ENCODE measurements at regions not wholly inside any gene's neighbourhood (a gene's known extent, or its start where the extent isn't known, plus 50 kb on each side); places are given as distances from the start of the nearest gene placed in this dataset.
"Not testable (repeated sequence)": the region's sequence is repeated elsewhere in the genome, so short reads cannot be mapped to it uniquely, and the experiment has no call there.

GRCh38 chr9:67307109-67307508, 314.8 kb upstream of the SPATA31A3 start:
- DNase-seq (ENCODE audit: low read depth), result not testable (repeated sequence)

- DNase-seq (ENCODE audit: low read depth), result not testable (repeated sequence)
These were observed 296.4 kb upstream of the SPATA31A3 start for GRCh38 chr9:67288797-67289196.

- DNase-seq (ENCODE audit: low read depth), result not testable (repeated sequence)
These were observed 295.9 kb upstream of the SPATA31A3 start for GRCh38 chr9:67288117-67288735.

DNA sequence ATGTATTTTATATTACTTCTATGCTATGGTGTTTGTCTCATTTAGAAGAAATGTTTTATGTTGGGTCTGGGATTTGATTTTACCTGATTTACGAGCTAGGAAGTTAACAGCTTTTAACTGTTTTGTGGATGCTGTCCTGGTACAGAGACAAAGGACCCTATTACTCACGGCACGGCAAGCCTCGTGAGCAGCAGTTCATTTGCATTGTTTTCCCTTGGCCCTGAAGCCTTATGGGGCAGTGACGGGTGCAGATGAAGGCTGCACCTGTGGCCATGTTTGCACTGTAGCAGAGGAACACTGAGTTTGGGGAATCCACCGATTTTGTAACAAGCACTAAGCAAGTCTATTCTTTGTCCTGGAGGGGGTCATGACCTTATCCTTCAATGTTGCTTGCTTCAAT, 291.9 kb upstream of the SPATA31A3 start:
- not testable (repeated sequence) for DNase-seq (ENCODE audit: low read depth)

GRCh38 chr9:67281574-67281973, 289.2 kb upstream of the SPATA31A3 start:
- DNase-seq (ENCODE audit: low read depth), result not testable (repeated sequence)

GRCh38 chr9:67269692-67270091, 277.3 kb upstream of the SPATA31A3 start:
- DNase-seq (ENCODE audit: low read depth), result not testable (repeated sequence)

DNA sequence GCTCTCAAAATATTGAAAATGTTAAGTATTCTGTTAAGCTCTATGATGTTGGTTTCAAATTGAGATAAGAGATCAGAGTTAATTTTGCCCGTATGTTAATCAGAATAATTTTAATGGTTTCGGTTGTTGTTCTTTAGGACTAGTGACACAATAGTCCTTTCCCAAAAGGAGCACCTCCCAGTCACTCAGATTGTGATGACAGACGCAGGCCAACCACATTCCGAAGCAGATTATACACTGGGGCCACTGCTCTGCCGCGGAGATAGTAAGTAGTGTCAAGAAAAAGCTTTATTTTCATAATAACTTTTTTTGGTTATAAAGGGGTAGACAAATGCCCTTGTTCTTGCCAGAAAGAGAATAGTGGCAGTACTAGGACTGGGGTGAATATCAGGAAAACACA, 265.5 kb upstream of the SPATA31A3 start:
- not testable (repeated sequence) for DNase-seq (ENCODE audit: low read depth)

DNA sequence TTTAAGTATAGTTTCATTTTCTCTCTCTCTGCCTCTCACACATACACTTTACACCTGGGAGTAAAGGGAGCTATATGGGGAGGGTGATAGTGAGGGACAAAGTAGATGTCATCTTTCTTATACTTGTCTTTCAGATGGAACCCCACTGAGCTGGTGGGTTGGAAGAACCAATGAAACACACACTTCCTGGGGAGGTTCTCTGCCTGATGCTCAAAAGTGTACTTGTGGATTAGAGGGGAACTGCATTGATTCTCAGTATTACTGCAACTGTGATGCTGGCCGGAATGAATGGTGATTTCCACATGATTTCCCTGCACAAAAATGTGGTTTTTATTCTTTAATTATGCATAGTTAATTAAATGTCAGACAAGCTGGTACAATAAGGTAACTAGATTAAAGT, 256.6 kb upstream of the SPATA31A3 start:
- DNase-seq (ENCODE audit: low read depth), result not testable (repeated sequence)

- DNase-seq (ENCODE audit: low read depth), result not testable (repeated sequence)
These were observed 219.7 kb upstream of the SPATA31A3 start for GRCh38 chr9:67212073-67212472.

- DNase-seq (ENCODE audit: low read depth), result not testable (repeated sequence)
These were observed 218.5 kb upstream of the SPATA31A3 start for GRCh38 chr9:67210842-67211241.

GRCh38 chr9:67208831-67209437, 216.6 kb upstream of the SPATA31A3 start:
- not testable (repeated sequence) for DNase-seq (ENCODE audit: low read depth)

DNA sequence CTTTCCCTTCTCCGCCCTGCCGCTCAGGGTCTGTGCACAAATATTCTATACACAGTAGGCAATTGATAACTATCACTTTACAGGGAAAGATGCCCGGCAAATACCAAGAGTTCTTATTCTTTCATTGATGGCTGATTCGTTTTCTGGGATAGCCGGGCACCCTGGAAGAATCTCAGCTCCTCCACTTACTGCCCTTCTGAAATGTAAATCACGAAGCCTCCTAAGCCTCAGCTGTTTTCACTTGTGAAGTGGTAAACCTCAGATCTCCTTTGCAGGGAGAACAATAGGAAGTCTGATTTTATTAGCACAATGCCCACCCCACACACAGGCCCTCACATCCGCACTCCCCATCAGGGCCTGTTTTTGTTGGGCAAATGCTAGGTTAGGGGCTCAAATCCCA, 203.8 kb upstream of the SPATA31A3 start:
- not testable (repeated sequence) for DNase-seq (ENCODE audit: low read depth)

GRCh38 chr9:67195357-67195756, 203.0 kb upstream of the SPATA31A3 start:
- DNase-seq (ENCODE audit: low read depth), result not testable (repeated sequence)

DNA sequence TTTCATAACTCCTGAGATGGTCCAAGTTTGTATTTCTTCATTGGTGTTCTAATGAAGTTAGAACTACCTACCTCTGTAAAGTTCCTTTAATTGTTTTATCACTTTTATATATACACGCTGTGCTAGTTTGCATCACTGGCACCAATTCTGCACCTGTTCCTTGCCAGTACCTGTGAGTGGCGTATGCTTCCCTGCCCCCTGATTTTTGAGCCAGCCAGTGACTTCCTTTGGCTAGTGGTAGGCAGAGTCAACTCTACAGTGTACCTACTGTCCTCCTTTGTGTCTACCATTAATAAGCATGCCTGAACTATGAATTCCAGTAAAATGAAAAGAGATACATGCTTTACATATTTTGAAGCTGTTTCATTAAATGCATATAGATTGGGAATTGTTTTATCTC, 186.8 kb upstream of the SPATA31A3 start:
- not testable (repeated sequence) for DNase-seq (ENCODE audit: low read depth)

DNA sequence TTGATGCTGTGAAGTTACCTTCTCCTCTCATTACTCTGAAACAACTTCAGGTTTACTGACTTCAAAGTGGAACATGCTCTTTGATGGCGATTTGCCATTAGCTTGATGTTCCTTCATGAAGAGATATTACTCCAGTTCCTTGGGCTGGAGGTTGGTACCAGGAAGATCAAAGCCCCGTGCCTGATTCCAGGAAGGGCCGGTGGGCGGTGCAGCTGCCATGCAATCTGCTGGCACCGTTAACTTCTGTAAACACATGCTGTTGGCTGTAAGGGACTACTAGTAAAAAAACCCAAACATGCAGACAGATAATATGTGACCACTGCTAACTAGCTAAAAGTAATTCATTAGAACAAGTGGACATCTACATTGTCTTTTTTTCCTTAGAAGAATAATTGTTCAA, 182.8 kb upstream of the SPATA31A3 start:
- not testable (repeated sequence) for DNase-seq (ENCODE audit: low read depth)

- DNase-seq (ENCODE audit: low read depth), result not testable (repeated sequence)
These were observed 179.4 kb upstream of the SPATA31A3 start for GRCh38 chr9:67171721-67172120.

GRCh38 chr9:67168530-67169157, 176.3 kb upstream of the SPATA31A3 start:
- not testable (repeated sequence) for DNase-seq (ENCODE audit: low read depth)

- DNase-seq (ENCODE audit: low read depth), result not testable (repeated sequence)
These were observed 174.0 kb upstream of the SPATA31A3 start for GRCh38 chr9:67166335-67166734.

- not testable (repeated sequence) for DNase-seq (ENCODE audit: low read depth)
These were observed 170.5 kb upstream of the SPATA31A3 start for GRCh38 chr9:67162827-67163226.

- DNase-seq (ENCODE audit: low read depth), result not testable (repeated sequence)
These were observed 162.9 kb upstream of the SPATA31A3 start for GRCh38 chr9:67155218-67155617.

GRCh38 chr9:67153501-67153900, 161.2 kb upstream of the SPATA31A3 start:
- not testable (repeated sequence) for DNase-seq (ENCODE audit: low read depth)

DNA sequence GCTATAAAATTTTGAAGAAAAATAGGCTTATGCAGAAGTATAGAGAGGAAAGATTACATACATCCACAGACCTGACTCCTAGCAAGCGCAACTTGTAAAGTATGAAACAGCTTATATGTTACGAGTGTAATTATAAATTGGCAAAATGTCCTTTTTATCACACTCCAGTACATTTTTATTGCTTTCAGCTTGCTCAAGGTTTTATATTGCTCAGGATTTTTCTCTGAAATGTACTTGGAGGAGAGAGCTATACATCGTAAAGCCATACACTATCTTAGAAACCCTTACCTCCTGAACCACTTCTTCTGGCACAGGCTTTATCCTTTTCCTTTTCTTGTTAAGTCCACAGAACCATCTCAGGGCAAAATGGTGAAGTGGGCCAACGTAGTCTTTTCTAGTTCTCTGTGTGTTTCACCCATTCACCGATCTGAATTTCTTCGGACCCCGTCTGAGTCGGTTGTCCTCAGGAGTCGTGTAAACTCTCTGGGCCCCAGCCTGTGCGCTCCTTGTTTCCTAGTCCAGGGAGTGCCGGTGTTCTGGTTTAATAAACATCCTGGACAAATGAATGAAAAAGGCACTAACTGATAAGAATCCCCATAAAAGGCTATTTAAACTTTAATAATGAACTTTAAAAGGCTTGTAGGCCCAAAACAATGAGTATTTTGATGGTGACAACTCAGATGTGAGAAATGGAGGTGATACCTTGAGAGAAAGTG, 150.2 kb upstream of the SPATA31A3 start:
- not testable (repeated sequence) for DNase-seq (ENCODE audit: low read depth)

Measured in RPMI7951 (cell line).